ENCODE measurements at regions not wholly inside any gene's neighbourhood (a gene's known extent, or its start where the extent isn't known, plus 50 kb on each side); places are given as distances from the start of the nearest gene placed in this dataset.

DNA sequence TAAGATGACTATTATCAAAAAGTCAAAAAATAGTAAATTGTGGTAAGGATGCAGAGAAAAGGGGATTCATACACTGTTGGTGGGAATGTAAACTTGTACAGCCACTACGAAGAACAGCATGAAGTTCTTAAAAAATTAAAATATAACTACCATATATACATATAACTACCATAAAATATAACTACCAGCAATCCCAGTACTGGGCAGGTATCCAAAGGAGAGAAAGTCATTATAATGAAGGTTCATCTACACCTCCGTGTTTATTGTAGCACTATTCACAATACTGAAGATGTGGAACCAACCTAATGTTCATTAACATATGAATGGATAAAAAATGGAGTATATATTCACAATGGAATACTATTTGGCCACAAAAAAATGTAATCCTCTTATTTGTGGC lies 360.9 kb upstream of the CT83 start:
- TF ChIP-seq, protein P1, sequence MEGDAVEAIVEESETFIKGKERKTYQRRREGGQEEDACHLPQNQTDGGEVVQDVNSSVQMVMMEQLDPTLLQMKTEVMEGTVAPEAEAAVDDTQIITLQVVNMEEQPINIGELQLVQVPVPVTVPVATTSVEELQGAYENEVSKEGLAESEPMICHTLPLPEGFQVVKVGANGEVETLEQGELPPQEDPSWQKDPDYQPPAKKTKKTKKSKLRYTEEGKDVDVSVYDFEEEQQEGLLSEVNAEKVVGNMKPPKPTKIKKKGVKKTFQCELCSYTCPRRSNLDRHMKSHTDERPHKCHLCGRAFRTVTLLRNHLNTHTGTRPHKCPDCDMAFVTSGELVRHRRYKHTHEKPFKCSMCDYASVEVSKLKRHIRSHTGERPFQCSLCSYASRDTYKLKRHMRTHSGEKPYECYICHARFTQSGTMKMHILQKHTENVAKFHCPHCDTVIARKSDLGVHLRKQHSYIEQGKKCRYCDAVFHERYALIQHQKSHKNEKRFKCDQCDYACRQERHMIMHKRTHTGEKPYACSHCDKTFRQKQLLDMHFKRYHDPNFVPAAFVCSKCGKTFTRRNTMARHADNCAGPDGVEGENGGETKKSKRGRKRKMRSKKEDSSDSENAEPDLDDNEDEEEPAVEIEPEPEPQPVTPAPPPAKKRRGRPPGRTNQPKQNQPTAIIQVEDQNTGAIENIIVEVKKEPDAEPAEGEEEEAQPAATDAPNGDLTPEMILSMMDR (IDR thresholded peaks at IDR 0.05): no peak
- TF ChIP-seq POLR2A (IDR thresholded peaks at IDR 0.05): no peak
